ENCODE measurements at regions not wholly inside any gene's neighbourhood (a gene's known extent, or its start where the extent isn't known, plus 50 kb on each side); places are given as distances from the start of the nearest gene placed in this dataset.
A peak's percentile ranks its signal among the peaks of the same experiment; 100 is the strongest.

- TF ChIP-seq CTCF (IDR thresholded peaks at IDR 0.05; ENCODE audit: low read depth, low read length) = no peak
- no peak for DNase-seq (ENCODE audit: low read depth, low spot score)
- Histone ChIP-seq H3K27me3 (ENCODE audit: control insufficient read depth, insufficient read depth, low read length) (no peaks in the 10 kb centered on the region), H3K27ac (ENCODE audit: low read depth, low read length) (no peak overlapping the region), H3K4me3 (ENCODE audit: low read depth, low read length) (no peak overlapping the region), H3K9me3 (ENCODE audit: control insufficient read depth, insufficient read depth, low read length) (peaks cover 5% of the 10 kb centered on the region)
- CTCF ChIA-PET = interaction anchor here (1.2 to 5.5 kb wide), 6 partner anchors 132 to 646 kb away, joined by 3 to 120 read pairs (median 22); partner anchors contain the start of gene CDC73
- POLR2A ChIA-PET = no interaction called here
Measured at GRCh38 chr1:192475970-192476369, 99.6 kb upstream of the RGS1 start.

- Histone ChIP-seq H3K27me3 (ENCODE audit: control insufficient read depth, insufficient read depth, low read length) (no peaks in the 10 kb centered on the region), H3K9me3 (ENCODE audit: control insufficient read depth, insufficient read depth, low read length) (peaks cover 5% of the 10 kb centered on the region), H3K4me3 (ENCODE audit: low read depth, low read length) (no peak overlapping the region), H3K27ac (ENCODE audit: low read depth, low read length) (no peak overlapping the region)
- ChIA-PET CTCF (interaction anchor here (0.5 to 5.5 kb wide), 35 partner anchors 13 to 868 kb away, joined by 3 to 120 read pairs (median 4); partner anchors contain the start of genes B3GALT2, CDC73 and RGS2), POLR2A (no interaction called here)
- TF ChIP-seq CTCF (IDR thresholded peaks at IDR 0.05; ENCODE audit: low read depth, low read length) = no peak
- no peak for DNase-seq (ENCODE audit: low read depth, low spot score)
Measured at GRCh38 chr1:192476802-192477298, 98.7 kb upstream of the RGS1 start.

DNA sequence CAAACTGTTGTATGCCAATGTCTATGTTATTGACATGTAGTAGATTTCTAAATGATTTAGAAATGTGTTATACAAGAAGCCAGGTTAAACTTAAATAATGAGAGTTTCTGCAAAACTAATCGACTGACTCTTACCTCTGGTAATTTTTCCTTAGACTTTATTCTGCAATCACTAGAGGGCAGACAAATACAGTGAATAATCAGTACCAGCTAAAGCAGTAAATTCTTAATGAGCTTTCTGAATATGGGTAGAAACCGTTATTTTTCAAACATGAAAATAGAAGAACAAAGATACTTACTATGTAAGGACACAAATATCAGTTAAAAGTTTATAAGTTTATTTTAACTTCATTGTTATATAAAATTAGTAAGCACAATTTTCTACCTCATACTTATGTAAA is 97.9 kb upstream of the RGS1 start:
- TF ChIP-seq CTCF (IDR thresholded peaks at IDR 0.05; ENCODE audit: low read depth, low read length) = peak; percentile 63
- H3K4me3 ChIP-seq (ENCODE audit: low read depth, low read length) = no peak overlapping the region
- peaks cover 5% of the 10 kb centered on the region for H3K9me3 ChIP-seq (ENCODE audit: control insufficient read depth, insufficient read depth, low read length)
- H3K27ac ChIP-seq (ENCODE audit: low read depth, low read length) = no peak overlapping the region
- CTCF ChIA-PET = interaction anchor here (0.5 to 5.5 kb wide), 37 partner anchors 13 to 709 kb away, joined by 3 to 120 read pairs (median 4); partner anchors contain the start of genes B3GALT2 and RGS2
- H3K27me3 ChIP-seq (ENCODE audit: control insufficient read depth, insufficient read depth, low read length) = no peaks in the 10 kb centered on the region
- no peak for DNase-seq (ENCODE audit: low read depth, low spot score)
- POLR2A ChIA-PET = interaction anchor here (0.7 to 0.8 kb wide), 2 partner anchors 8 to 332 kb away, joined by 3 read pairs; no protein-coding TSS in a partner anchor

DNA sequence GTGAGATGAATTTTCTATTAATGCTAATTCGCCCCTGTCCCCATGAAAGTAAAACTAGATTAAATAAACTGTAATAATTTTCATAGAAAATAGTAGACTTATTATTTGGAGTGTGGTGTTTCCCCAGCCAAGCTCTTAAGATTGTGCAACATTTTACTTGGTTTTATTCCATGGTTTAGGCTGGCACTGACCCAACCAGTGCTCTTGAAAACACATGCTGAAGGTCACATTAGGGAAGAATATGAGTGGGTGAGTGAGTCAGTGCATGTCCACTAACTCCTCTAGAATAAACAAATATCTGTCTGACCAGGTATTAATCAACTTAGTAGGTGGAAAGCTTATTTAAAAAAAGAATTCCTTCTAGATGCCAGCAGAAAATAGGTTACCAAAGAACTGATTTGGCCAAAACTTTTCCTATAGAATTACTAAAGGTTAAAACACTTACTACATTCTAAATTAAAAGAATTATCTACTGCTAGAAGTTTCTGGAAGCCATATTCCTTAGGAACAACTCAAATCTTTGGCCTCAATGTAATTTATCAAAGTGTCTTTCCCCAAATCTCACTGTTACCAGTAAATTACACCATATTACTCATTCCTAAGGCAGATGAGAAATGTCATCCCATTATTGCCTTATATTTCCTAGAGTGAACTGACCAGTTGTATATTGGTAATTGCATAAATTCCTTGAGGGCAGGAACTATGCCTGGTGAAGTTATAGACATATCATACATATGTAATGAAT is 89.7 kb upstream of the RGS1 start:
- H3K27me3 ChIP-seq (ENCODE audit: control insufficient read depth, insufficient read depth, low read length) = no peaks in the 10 kb centered on the region
- H3K27ac ChIP-seq (ENCODE audit: low read depth, low read length) = no peak overlapping the region
- peak; percentile 98 for DNase-seq (ENCODE audit: low read depth, low spot score)
- ChIA-PET CTCF (no interaction called here), POLR2A (interaction anchor here (0.6 to 1.2 kb wide), 6 partner anchors 8 to 215 kb away, joined by 3 to 6 read pairs (median 3); no protein-coding TSS in a partner anchor)
- H3K9me3 ChIP-seq (ENCODE audit: control insufficient read depth, insufficient read depth, low read length) = no peaks in the 10 kb centered on the region
- TF ChIP-seq CTCF (IDR thresholded peaks at IDR 0.05; ENCODE audit: low read depth, low read length) = no peak
- no peak overlapping the region for H3K4me3 ChIP-seq (ENCODE audit: low read depth, low read length)

GRCh38 chr1:192488058-192488457 is 87.5 kb upstream of the RGS1 start:
- no peak overlapping the region for H3K27ac ChIP-seq (ENCODE audit: low read depth, low read length)
- no peak overlapping the region for H3K4me3 ChIP-seq (ENCODE audit: low read depth, low read length)
- H3K9me3 ChIP-seq (ENCODE audit: control insufficient read depth, insufficient read depth, low read length) = no peaks in the 10 kb centered on the region
- TF ChIP-seq CTCF (IDR thresholded peaks at IDR 0.05; ENCODE audit: low read depth, low read length) = peak; percentile 19; the same call in 1 of the 2 replicates
- no peak for DNase-seq (ENCODE audit: low read depth, low spot score)
- no peaks in the 10 kb centered on the region for H3K27me3 ChIP-seq (ENCODE audit: control insufficient read depth, insufficient read depth, low read length)
- ChIA-PET CTCF (no interaction called here), POLR2A (no interaction called here)

Measured in AG04450 (cell line).